HCT116 (cell line): ENCODE measurements at regions not wholly inside any gene's neighbourhood (a gene's known extent, or its start where the extent isn't known, plus 50 kb on each side); places are given as distances from the start of the nearest gene placed in this dataset.

Experiments used
- ATAC-seq: fragments of 200-7000 bp; cut with Tn5 transposase; 2 replicates; pipeline ENCODE4 v1.9.1; 2020; ENCODE audit warnings: mild to moderate bottlenecking, moderate library complexity
- BruUV-seq: library from RNA; stranded (reverse); fragments of 400-500 nt; replicated peaks from 2 replicates; lab custom pipeline; 2021; lab: Mats Ljungman, UMichigan
- CTCF ChIA-PET: fragments of 300-600 bp; sonication (Branson Sonifier 250); formaldehyde crosslinking; loops from one replicate; lab custom pipeline; 2021; ENCODE audit warnings: antibody characterized with exemption; lab: Charles Lee
- POLR2A ChIA-PET: fragments of 300-600, 350-600 bp; sonication (Branson Sonifier 250); formaldehyde crosslinking; loops from one replicate; lab custom pipeline; 2021; ENCODE audit warnings: antibody characterized with exemption; lab: Charles Lee
- RAD21 ChIA-PET, 2 experiments: fragments of 300-600 bp; sonication (Branson Sonifier 250); formaldehyde crosslinking; loops; one replicate each; lab custom pipeline; 2023; ENCODE audit warnings: low total read pairs in 2 of 2; ENCODE audit not compliant: uncharacterized antibody in 2 of 2, unreplicated experiment in 2 of 2, low non-redundant PET in 1 of 2; lab: Charles Lee
- DNase-seq: peaks from one replicate; pipeline ENCODE4 v3.0.0-alpha.2; 2010; ENCODE audit warnings: low read depth, low spot score
- H2AFZ ChIP-seq: fragments of 200-600 bp; shearing (Covaris generic), sonication (generic); 2 replicates; pipeline ENCODE4 v1.6.1; 2017; ENCODE audit warnings: low read depth, mixed run types, mixed read lengths, antibody characterized with exemption, low read length; ENCODE audit not compliant: poor library complexity, severe bottlenecking
- H3K27ac ChIP-seq: 2 replicates; pipeline ENCODE4 v1.5.1; 2012; ENCODE audit warnings: low read depth, low read length
- H3K27me3 ChIP-seq: fragments of 200-600 bp; sonication (generic); 2 replicates; pipeline ENCODE4 v1.6.1; 2016; ENCODE audit warnings: mixed run types, low read length, mixed read lengths; ENCODE audit not compliant: insufficient read depth
- H3K36me3 ChIP-seq, 2 experiments: fragments of 200-500 bp in 1 of 2; fragments of 200-600 bp in 1 of 2; sonication (Bioruptor generic) in 1 of 2; sonication (generic) in 1 of 2; 2 replicates each; pipeline versions ENCODE4 v1.5.1 to v1.6.1; 2014 to 2016; ENCODE audit warnings: low read length in 2 of 2, inconsistent platforms in 1 of 2, mixed read lengths in 1 of 2, mixed run types in 1 of 2; ENCODE audit not compliant: insufficient read depth in 2 of 2, control insufficient read depth in 1 of 2
- H3K4me1 ChIP-seq, 2 experiments: fragments of 200-600 bp in 1 of 2; sonication (generic) in 1 of 2; 2 replicates each; pipeline versions ENCODE4 v1.5.1 to v1.6.1; 2012 to 2017; ENCODE audit warnings: low read length in 2 of 2, inconsistent platforms in 1 of 2, mild to moderate bottlenecking in 1 of 2, mixed read lengths in 1 of 2, mixed run types in 1 of 2, moderate library complexity in 1 of 2; ENCODE audit not compliant: insufficient read depth in 2 of 2, control insufficient read depth in 1 of 2
- H3K4me2 ChIP-seq: fragments of 200-600 bp; sonication (generic); 2 replicates; pipeline ENCODE4 v1.6.1; 2017; ENCODE audit warnings: mixed run types, low read length, mixed read lengths
- H3K4me3 ChIP-seq, 2 experiments: fragments of 200-600 bp in 1 of 2; sonication (generic) in 1 of 2; replicated peaks in 1 of 2; 2 replicates each; pipeline ENCODE4 v1.5.1; 2011 to 2016; ENCODE audit warnings: low read length in 2 of 2, control low read depth in 1 of 2, low read depth in 1 of 2, mild to moderate bottlenecking in 1 of 2, mixed read lengths in 1 of 2, mixed run types in 1 of 2
- H3K79me2 ChIP-seq: fragments of 200-600 bp; sonication (generic); 2 replicates; pipeline ENCODE4 v1.6.1; 2017; ENCODE audit warnings: mild to moderate bottlenecking, mixed run types, low read length, moderate library complexity, mixed read lengths; ENCODE audit not compliant: insufficient read depth
- H3K9ac ChIP-seq: fragments of 200-600 bp; sonication (generic); 2 replicates; pipeline ENCODE4 v1.6.1; 2016; ENCODE audit warnings: low read length, mixed read lengths
- H3K9me2 ChIP-seq: fragments of 200-600 bp; sonication (generic), shearing (Covaris generic); 2 replicates; pipeline ENCODE4 v1.6.1; 2017; ENCODE audit warnings: mixed run types, mild to moderate bottlenecking, moderate library complexity; ENCODE audit not compliant: insufficient read depth
- H3K9me3 ChIP-seq, 2 experiments: fragments of 200-500 bp in 1 of 2; fragments of 200-600 bp in 1 of 2; sonication (Bioruptor generic) in 1 of 2; sonication (generic) in 1 of 2; 2 replicates each; pipeline ENCODE4 v1.6.1; 2014 to 2017; ENCODE audit warnings: low read length in 2 of 2, mixed read lengths in 2 of 2, inconsistent platforms in 1 of 2, low read depth in 1 of 2, mild to moderate bottlenecking in 1 of 2, mixed run types in 1 of 2, moderate library complexity in 1 of 2; ENCODE audit not compliant: control insufficient read depth in 1 of 2, insufficient read depth in 1 of 2
- H4K20me1 ChIP-seq: fragments of 200-600 bp; sonication (generic), shearing (Covaris generic); 2 replicates; pipeline ENCODE4 v1.6.1; 2017; ENCODE audit warnings: mixed run types, mild to moderate bottlenecking, moderate library complexity; ENCODE audit not compliant: insufficient read depth
- ATF3 ChIP-seq: IDR thresholded peaks from 2 replicates; pipeline ENCODE4 v1.6.1; 2012
- CBX3 ChIP-seq: IDR thresholded peaks from 2 replicates; pipeline ENCODE4 v1.6.1; 2012; ENCODE audit warnings: low read depth
- CEBPB ChIP-seq: IDR thresholded peaks from 2 replicates; pipeline ENCODE4 v1.6.1; 2012; ENCODE audit warnings: low read depth
- CTCF ChIP-seq, 3 experiments: fragments of 200-600 bp in 1 of 3; sonication (generic) in 1 of 3; IDR thresholded peaks in 2 of 3; conservative IDR thresholded peaks in 1 of 3; 2 replicates each; pipeline ENCODE4 v1.5.1; 2012 to 2017; ENCODE audit warnings: low read depth in 2 of 3, low read length in 2 of 3, antibody characterized with exemption in 1 of 3, borderline replicate concordance in 1 of 3, control low read depth in 1 of 3, mild to moderate bottlenecking in 1 of 3, mixed read lengths in 1 of 3, mixed run types in 1 of 3, moderate library complexity in 1 of 3; ENCODE audit not compliant: insufficient read depth in 1 of 3
- EGR1 ChIP-seq: IDR thresholded peaks from 2 replicates; pipeline ENCODE4 v1.6.1; 2012; ENCODE audit warnings: low read depth
- EZH2 ChIP-seq: fragments of 200-600 bp; sonication (generic); IDR thresholded peaks from 2 replicates; pipeline ENCODE4 v1.6.1; 2017; ENCODE audit warnings: antibody characterized with exemption, mixed run types
- EZH2phosphoT487 ChIP-seq: fragments of 200-600 bp; IDR thresholded peaks from 2 replicates; pipeline ENCODE4 v1.6.1; 2018; ENCODE audit warnings: antibody characterized with exemption, borderline replicate concordance
- JUND ChIP-seq: IDR thresholded peaks from 2 replicates; pipeline ENCODE4 v1.6.1; 2012
- MAX ChIP-seq: IDR thresholded peaks from 2 replicates; pipeline ENCODE4 v1.6.1; 2012
- POLR2AphosphoS5 ChIP-seq: IDR thresholded peaks from 2 replicates; pipeline ENCODE4 v1.6.1; 2011; ENCODE audit warnings: mild to moderate bottlenecking, low read depth, low read length, moderate library complexity
- RAD21 ChIP-seq: IDR thresholded peaks from 2 replicates; pipeline ENCODE4 v1.6.1; 2012; ENCODE audit warnings: low read depth, mild to moderate bottlenecking
- REST ChIP-seq: IDR thresholded peaks from 2 replicates; pipeline ENCODE4 v1.6.1; 2012; ENCODE audit warnings: low read depth
- SP1 ChIP-seq: IDR thresholded peaks from 2 replicates; pipeline ENCODE4 v1.6.1; 2012; ENCODE audit warnings: low read depth
- SRF ChIP-seq: IDR thresholded peaks from 2 replicates; pipeline ENCODE4 v1.6.1; 2012; ENCODE audit warnings: low read depth
- YY1 ChIP-seq: IDR thresholded peaks from 2 replicates; pipeline ENCODE4 v1.6.1; 2011; ENCODE audit warnings: low read length, low read depth, moderate library complexity, mild to moderate bottlenecking; ENCODE audit not compliant: insufficient replicate concordance; ENCODE audit errors: extremely low read depth
- ZFX ChIP-seq: fragments of 450-650 bp; IDR thresholded peaks from 2 replicates; pipeline ENCODE4 v1.6.1; 2017
- ZNF274 ChIP-seq: fragments of 200-500 bp; sonication (Bioruptor generic); IDR thresholded peaks from 2 replicates; pipeline ENCODE4 v1.6.1; 2014; ENCODE audit warnings: mild to moderate bottlenecking, low read depth, low read length, inconsistent platforms
- intact Hi-C: fragments of 100-400 bp; cut with micrococcal nuclease; formaldehyde crosslinking; loops from 2 replicates; pipeline ENCODE4 v1.10.0; 2022

GRCh38 chr14:28163233-28163632 is 603.4 kb upstream of the FOXG1 start:
- BruUV-seq, result no TSS peak

GRCh38 chr14:28163897-28164296 is 602.7 kb upstream of the FOXG1 start:
- Histone ChIP-seq H4K20me1 (no peaks in the 10 kb centered on the region), H3K4me3 (no peak overlapping the region), H3K27ac (no peak overlapping the region), H3K9ac (no peak overlapping the region), H2AFZ (no peak overlapping the region), H3K4me1 (no peaks in the 10 kb centered on the region), H3K4me2 (no peak overlapping the region), H3K27me3 (no peaks in the 10 kb centered on the region), H3K9me2 (no peaks in the 10 kb centered on the region), H3K36me3 (no peaks in the 10 kb centered on the region), H3K9me3 (peaks cover 4 to 5% of the 10 kb centered on the region in 2 experiments; a peak in 2 of 4 replicates), H3K79me2 (no peaks in the 10 kb centered on the region)
- ChIA-PET RAD21 (no interaction called here), CTCF (no interaction called here), POLR2A (no interaction called here)
- ATAC-seq, result no peak
- no TSS peak for BruUV-seq
- intact Hi-C loops, result no loop called here
- no peak for DNase-seq
- TF ChIP-seq CTCF (IDR thresholded peaks at IDR 0.05 in 2 of 3, conservative IDR thresholded peaks at IDR 0.05 in 1 of 3; ENCODE audit: borderline replicate concordance in 1 of 3, insufficient read depth in 1 of 3, low read depth in 2 of 3, low read length in 2 of 3) (no peak), EGR1 (no peak), JUND (no peak), SRF (no peak), POLR2AphosphoS5 (no peak), ZFX (no peak), MAX (no peak), ATF3 (no peak), RAD21 (no peak), CEBPB (no peak), ZNF274 (no peak), YY1 (no peak), SP1 (no peak), REST (no peak), EZH2phosphoT487 (no peak), EZH2 (no peak), CBX3 (no peak)

More at GRCh38 chr14:28163233-28163632, 603.4 kb upstream of the FOXG1 start:
- H3K79me2 ChIP-seq, result no peaks in the 10 kb centered on the region
- H3K4me3 ChIP-seq, result no peak overlapping the region
- H3K36me3 ChIP-seq, result no peaks in the 10 kb centered on the region
- H3K27ac ChIP-seq, result no peak overlapping the region
- ATAC-seq (no peak), DNase-seq (no peak)
- H3K9ac ChIP-seq, result no peak overlapping the region
- H3K9me3 ChIP-seq, result peaks cover 4 to 5% of the 10 kb centered on the region in 2 experiments; a peak in 2 of 4 replicates
- ChIA-PET CTCF (no interaction called here), POLR2A (no interaction called here), RAD21 (no interaction called here)
- H3K4me1 ChIP-seq, result no peaks in the 10 kb centered on the region
- H4K20me1 ChIP-seq, result no peaks in the 10 kb centered on the region
- no peak overlapping the region for H3K4me2 ChIP-seq
- H2AFZ ChIP-seq, result no peak overlapping the region
- TF ChIP-seq SRF, result no peak
- intact Hi-C loops, result no loop called here
- no peaks in the 10 kb centered on the region for H3K9me2 ChIP-seq
- no peaks in the 10 kb centered on the region for H3K27me3 ChIP-seq
